H9 (cell line): ENCODE measurements at regions not wholly inside any gene's neighbourhood (a gene's known extent, or its start where the extent isn't known, plus 50 kb on each side); places are given as distances from the start of the nearest gene placed in this dataset.

Experiments
- DNase-seq: peaks from one replicate; pipeline ENCODE4 v3.0.0-alpha.2; 2017
- H2AFZ ChIP-seq: one replicate; pipeline ENCODE4 v1.6.1; 2013; ENCODE audit warnings: mild to moderate bottlenecking, low read length, control low read depth, moderate library complexity
- H2AK5ac ChIP-seq: 2 replicates; pipeline ENCODE4 v1.6.1; 2013; ENCODE audit warnings: low read length, control low read depth, mixed read lengths; ENCODE audit not compliant: insufficient read length
- H2BK120ac ChIP-seq: one replicate; pipeline ENCODE4 v1.6.1; 2013; ENCODE audit warnings: low read depth, mild to moderate bottlenecking, low read length, control low read depth, inconsistent platforms; ENCODE audit not compliant: poor library complexity, severe bottlenecking
- H2BK12ac ChIP-seq: 2 replicates; pipeline ENCODE4 v1.6.1; 2013; ENCODE audit warnings: low read length, control low read depth, mixed read lengths, low read depth; ENCODE audit not compliant: insufficient read length
- H2BK15ac ChIP-seq: 2 replicates; pipeline ENCODE4 v1.6.1; 2013; ENCODE audit warnings: low read depth, low read length, control low read depth
- H2BK20ac ChIP-seq: one replicate; pipeline ENCODE4 v1.6.1; 2013; ENCODE audit warnings: low read depth, mild to moderate bottlenecking, low read length, control low read depth, inconsistent platforms; ENCODE audit not compliant: poor library complexity, severe bottlenecking
- H2BK5ac ChIP-seq: 2 replicates; pipeline ENCODE4 v1.6.1; 2013; ENCODE audit warnings: low read length, control low read depth, mixed read lengths; ENCODE audit not compliant: insufficient read length
- H3K14ac ChIP-seq: 2 replicates; pipeline ENCODE4 v1.6.1; 2013; ENCODE audit warnings: low read length, control low read depth; ENCODE audit not compliant: insufficient read depth
- H3K18ac ChIP-seq: 2 replicates; pipeline ENCODE4 v1.6.1; 2013; ENCODE audit warnings: low read depth, mild to moderate bottlenecking, mixed read lengths, low read length, control low read depth; ENCODE audit not compliant: insufficient read length
- H3K23ac ChIP-seq: 2 replicates; pipeline ENCODE4 v1.6.1; 2013; ENCODE audit warnings: low read length, control low read depth, mixed read lengths, low read depth; ENCODE audit not compliant: insufficient read length
- H3K23me2 ChIP-seq: 2 replicates; pipeline ENCODE4 v1.6.1; 2013; ENCODE audit warnings: low read depth, mild to moderate bottlenecking, mixed read lengths, low read length, control low read depth; ENCODE audit not compliant: insufficient read length, poor library complexity, severe bottlenecking
- H3K27ac ChIP-seq: 2 replicates; pipeline ENCODE4 v1.5.1; 2013; ENCODE audit warnings: low read length, control low read depth, mixed read lengths, low read depth; ENCODE audit not compliant: insufficient read length
- H3K27me3 ChIP-seq: 2 replicates; pipeline ENCODE4 v1.6.1; 2013; ENCODE audit warnings: low read length, control low read depth, inconsistent platforms; ENCODE audit not compliant: insufficient read depth
- H3K4ac ChIP-seq: 2 replicates; pipeline ENCODE4 v1.6.1; 2013; ENCODE audit warnings: low read depth, mild to moderate bottlenecking, control low read depth, inconsistent platforms, low read length, moderate library complexity
- H3K4me1 ChIP-seq: 2 replicates; pipeline ENCODE4 v1.6.1; 2013; ENCODE audit warnings: low read length, control low read depth, inconsistent platforms; ENCODE audit not compliant: insufficient read depth
- H3K4me2 ChIP-seq: 2 replicates; pipeline ENCODE4 v1.6.1; 2013; ENCODE audit warnings: low read length, control low read depth, mixed read lengths; ENCODE audit not compliant: insufficient read length, insufficient read depth
- H3K56ac ChIP-seq: 2 replicates; pipeline ENCODE4 v1.6.1; 2013; ENCODE audit warnings: low read depth, mild to moderate bottlenecking, mixed read lengths, low read length, control low read depth; ENCODE audit not compliant: insufficient read length
- H3K79me1 ChIP-seq: 2 replicates; pipeline ENCODE4 v1.6.1; 2013; ENCODE audit warnings: low read depth, mild to moderate bottlenecking, moderate library complexity, low read length, control low read depth, inconsistent platforms; ENCODE audit not compliant: insufficient read depth, poor library complexity, severe bottlenecking
- H3K79me2 ChIP-seq: 2 replicates; pipeline ENCODE4 v1.6.1; 2013; ENCODE audit warnings: low read length, control low read depth, inconsistent platforms; ENCODE audit not compliant: insufficient read depth
- H3K9ac ChIP-seq: 2 replicates; pipeline ENCODE4 v1.6.1; 2013; ENCODE audit warnings: low read length, control low read depth, mixed read lengths; ENCODE audit not compliant: insufficient read length; ENCODE audit errors: extremely low read depth
- H3K9me3 ChIP-seq: one replicate; pipeline ENCODE4 v1.6.1; 2013; ENCODE audit warnings: low read depth, low read length, inconsistent platforms; ENCODE audit not compliant: control insufficient read depth
- H3T11ph ChIP-seq: one replicate; pipeline ENCODE4 v1.6.1; 2013; ENCODE audit warnings: mild to moderate bottlenecking, low read length, control low read depth, inconsistent platforms
- H4K20me1 ChIP-seq: one replicate; pipeline ENCODE4 v1.6.1; 2013; ENCODE audit not compliant: control insufficient read depth, insufficient read length, insufficient read depth
- H4K5ac ChIP-seq: 2 replicates; pipeline ENCODE4 v1.6.1; 2013; ENCODE audit warnings: low read depth, mild to moderate bottlenecking, mixed read lengths, low read length, control low read depth; ENCODE audit not compliant: insufficient read length
- H4K8ac ChIP-seq: replicated peaks from 2 replicates; pipeline ENCODE4 v1.6.1; 2013; ENCODE audit warnings: low read length, control low read depth, mixed read lengths, low read depth; ENCODE audit not compliant: insufficient read length
- H4K91ac ChIP-seq: 2 replicates; pipeline ENCODE4 v1.6.1; 2013; ENCODE audit warnings: low read depth, mild to moderate bottlenecking, moderate library complexity, mixed read lengths, low read length, control low read depth; ENCODE audit not compliant: insufficient read length
- H3K27ac Mint-ChIP-seq, 3 experiments: 2 replicates in 2 of 3; 3 replicates in 1 of 3; pipeline ENCODE4 v1.8.0; 2020 to 2021; ENCODE audit warnings: mixed read lengths in 3 of 3, mild to moderate bottlenecking in 1 of 3, moderate library complexity in 1 of 3
- H3K27me3 Mint-ChIP-seq: 2 replicates; pipeline ENCODE4 v1.8.0; 2021; ENCODE audit warnings: low read depth, mild to moderate bottlenecking, moderate library complexity, mixed read lengths
- H3K36me3 Mint-ChIP-seq, 3 experiments: 2 replicates in 2 of 3; 3 replicates in 1 of 3; pipeline ENCODE4 v1.8.0; 2020 to 2021; ENCODE audit warnings: low read depth in 3 of 3, mixed read lengths in 3 of 3; ENCODE audit not compliant: insufficient read depth in 1 of 3
- H3K4me1 Mint-ChIP-seq, 2 experiments: 2 replicates each; pipeline ENCODE4 v1.8.0; 2020; ENCODE audit warnings: mixed read lengths in 2 of 2
- H3K4me3 Mint-ChIP-seq, 2 experiments: 2 replicates in 1 of 2; 3 replicates in 1 of 2; pipeline ENCODE4 v1.8.0; 2020 to 2021; ENCODE audit warnings: mild to moderate bottlenecking in 2 of 2, mixed read lengths in 2 of 2, moderate library complexity in 1 of 2
- H3K9me3 Mint-ChIP-seq, 2 experiments: 2 replicates in 1 of 2; 3 replicates in 1 of 2; pipeline ENCODE4 v1.8.0; 2020; ENCODE audit warnings: mild to moderate bottlenecking in 2 of 2, mixed read lengths in 2 of 2, moderate library complexity in 1 of 2
- WGBS: extraction: QIAGEN DNeasy Blood & Tissue Kit; methylation state at CpG from one replicate; pipeline ENCODE4 v1.1.7; 2013; ENCODE audit warnings: missing lambda C conversion rate, low lambda C conversion rate, mixed read lengths; ENCODE audit not compliant: insufficient read length; ENCODE audit errors: extremely low coverage; 5-methylcytosine and 5-hydroxymethylcytosine counted together
- TF ChIP-seq, protein P1 (sequence below): fragments of 200-600 bp; sonication (generic); conservative IDR thresholded peaks from 3 replicates; pipeline ENCODE4 v1.8.0; 2021; ENCODE audit warnings: antibody characterized with exemption, mild to moderate bottlenecking

DNA sequence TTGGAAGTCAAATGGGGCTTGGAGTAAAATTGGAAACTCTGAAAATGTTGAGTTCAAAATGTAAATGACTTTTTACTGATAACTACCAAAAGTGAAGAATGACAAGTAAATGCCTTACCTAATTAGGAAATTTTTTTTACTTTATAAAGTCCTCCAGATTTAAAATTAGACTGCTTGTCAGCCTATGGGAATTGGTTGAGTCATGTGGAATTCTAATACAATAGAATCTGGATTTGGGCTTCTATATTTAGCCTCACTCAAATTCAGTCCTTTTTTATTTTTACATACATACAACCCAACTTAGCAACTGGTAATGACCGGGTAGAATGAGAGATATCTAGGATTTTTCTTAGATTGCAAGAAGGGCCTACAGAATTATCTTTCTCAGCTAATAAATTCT, 158.9 kb upstream of the CADPS start:
- Histone ChIP-seq H2BK20ac (no peak overlapping the region), H3K14ac (no peak overlapping the region), H3K79me2 (no peaks in the 10 kb centered on the region), H3K23me2 (no peaks in the 10 kb centered on the region), H3K9me3 (no peaks in the 10 kb centered on the region), H3K27ac (no peak overlapping the region), H2BK12ac (no peak overlapping the region), H3K18ac (no peak overlapping the region), H3K27me3 (no peaks in the 10 kb centered on the region), H4K20me1 (no peaks in the 10 kb centered on the region), H2BK5ac (no peak overlapping the region), H2AFZ (no peak overlapping the region), H3K56ac (no peak overlapping the region), H2BK15ac (no peak overlapping the region), H3K4ac (no peak overlapping the region), H2AK5ac (no peak overlapping the region), H4K5ac (no peak overlapping the region), H3T11ph (no peak overlapping the region), H3K4me2 (no peak overlapping the region), H4K8ac (no peak overlapping the region), H3K4me1 (peaks cover 3% of the 10 kb centered on the region; the same call in 1 of the 2 replicates), H3K79me1 (no peaks in the 10 kb centered on the region), H4K91ac (no peak overlapping the region), H3K9ac (no peak overlapping the region), H3K23ac (no peak overlapping the region), H2BK120ac (no peak overlapping the region)
- Mint-ChIP-seq H3K36me3 (peaks cover 0 to 4% (median 2%) of the 10 kb centered on the region in 3 experiments; a peak in 3 of 7 replicates), H3K4me1 (peaks cover 8 to 15% of the 10 kb centered on the region in 2 experiments; a peak in 3 of 4 replicates), H3K27ac (no peak overlapping the region), H3K9me3 (no peaks in the 10 kb centered on the region), H3K27me3 (no peaks in the 10 kb centered on the region), H3K4me3 (no peak overlapping the region)
- no peak for DNase-seq
- TF ChIP-seq, protein P1, sequence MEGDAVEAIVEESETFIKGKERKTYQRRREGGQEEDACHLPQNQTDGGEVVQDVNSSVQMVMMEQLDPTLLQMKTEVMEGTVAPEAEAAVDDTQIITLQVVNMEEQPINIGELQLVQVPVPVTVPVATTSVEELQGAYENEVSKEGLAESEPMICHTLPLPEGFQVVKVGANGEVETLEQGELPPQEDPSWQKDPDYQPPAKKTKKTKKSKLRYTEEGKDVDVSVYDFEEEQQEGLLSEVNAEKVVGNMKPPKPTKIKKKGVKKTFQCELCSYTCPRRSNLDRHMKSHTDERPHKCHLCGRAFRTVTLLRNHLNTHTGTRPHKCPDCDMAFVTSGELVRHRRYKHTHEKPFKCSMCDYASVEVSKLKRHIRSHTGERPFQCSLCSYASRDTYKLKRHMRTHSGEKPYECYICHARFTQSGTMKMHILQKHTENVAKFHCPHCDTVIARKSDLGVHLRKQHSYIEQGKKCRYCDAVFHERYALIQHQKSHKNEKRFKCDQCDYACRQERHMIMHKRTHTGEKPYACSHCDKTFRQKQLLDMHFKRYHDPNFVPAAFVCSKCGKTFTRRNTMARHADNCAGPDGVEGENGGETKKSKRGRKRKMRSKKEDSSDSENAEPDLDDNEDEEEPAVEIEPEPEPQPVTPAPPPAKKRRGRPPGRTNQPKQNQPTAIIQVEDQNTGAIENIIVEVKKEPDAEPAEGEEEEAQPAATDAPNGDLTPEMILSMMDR, result no peak
- WGBS, result no CpG with 5 or more reads among the region's 1 CpG
